NCI-H2196 treated with DMSO at 0.1 percent for 48 hours (cell line): ENCODE measurements at regions not wholly inside any gene's neighbourhood (a gene's known extent, or its start where the extent isn't known, plus 50 kb on each side); places are given as distances from the start of the nearest gene placed in this dataset.
"Not testable (repeated sequence)": the region's sequence is repeated elsewhere in the genome, so short reads cannot be mapped to it uniquely, and the experiment has no call there.

Source experiments
- DNase-seq: peaks from one replicate; lab custom pipeline; 2025; ENCODE audit not compliant: unreplicated experiment; lab: John Stamatoyannopoulos, UW

DNA sequence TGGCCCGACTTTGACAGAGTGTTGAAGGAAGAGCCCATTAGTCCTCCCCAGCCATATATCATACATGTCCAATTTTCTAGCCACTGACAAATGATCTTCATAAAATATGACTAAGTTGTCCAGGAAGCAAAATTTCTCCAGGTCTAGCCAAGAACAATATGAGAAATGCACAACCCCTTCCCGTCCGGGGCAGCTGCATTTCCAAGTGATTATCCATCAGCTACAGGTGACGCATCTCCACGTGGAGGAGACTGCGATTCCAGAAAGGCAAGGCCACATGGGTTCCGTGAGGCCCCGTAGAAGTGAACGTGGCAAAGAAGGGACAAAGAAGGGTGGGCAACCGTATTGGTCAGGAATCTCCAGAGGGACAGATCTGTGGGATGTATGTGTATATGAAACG lies 118.6 kb downstream of the ATP6V0E2 start:
- DNase-seq: not testable (repeated sequence)

DNA sequence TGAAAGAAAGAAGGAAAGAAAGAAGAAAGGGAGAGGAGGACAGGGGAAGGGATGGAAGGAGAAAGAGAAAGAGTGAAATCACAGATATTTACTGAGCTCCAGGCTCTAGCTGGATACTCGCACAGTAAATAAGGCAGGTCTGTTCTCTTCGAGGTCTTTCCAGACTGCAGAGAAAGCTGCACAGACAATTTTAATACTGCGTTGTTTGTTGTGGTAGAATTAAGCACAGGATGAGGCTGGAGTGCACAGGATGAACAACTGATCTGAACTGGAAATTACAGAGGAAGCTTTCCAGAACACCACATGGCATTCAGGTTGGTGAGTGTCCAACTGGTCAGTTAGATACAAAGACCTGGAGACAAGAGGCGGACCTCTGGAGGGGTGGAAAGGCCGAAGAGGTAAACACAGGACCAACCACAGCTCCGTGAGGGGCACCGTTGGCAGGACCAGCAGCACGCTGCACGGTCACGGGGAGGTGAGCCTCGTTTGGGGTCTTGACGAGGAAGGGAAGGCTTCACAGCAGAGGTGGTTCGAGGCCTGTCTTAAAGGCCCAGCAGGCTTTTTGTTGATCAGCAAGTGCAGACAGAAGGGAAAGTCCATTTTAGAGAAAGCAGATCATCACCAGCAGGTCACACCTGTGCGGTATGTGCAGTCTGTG lies 121.7 kb downstream of the ATP6V0E2 start:
- not testable (repeated sequence) for DNase-seq

DNA sequence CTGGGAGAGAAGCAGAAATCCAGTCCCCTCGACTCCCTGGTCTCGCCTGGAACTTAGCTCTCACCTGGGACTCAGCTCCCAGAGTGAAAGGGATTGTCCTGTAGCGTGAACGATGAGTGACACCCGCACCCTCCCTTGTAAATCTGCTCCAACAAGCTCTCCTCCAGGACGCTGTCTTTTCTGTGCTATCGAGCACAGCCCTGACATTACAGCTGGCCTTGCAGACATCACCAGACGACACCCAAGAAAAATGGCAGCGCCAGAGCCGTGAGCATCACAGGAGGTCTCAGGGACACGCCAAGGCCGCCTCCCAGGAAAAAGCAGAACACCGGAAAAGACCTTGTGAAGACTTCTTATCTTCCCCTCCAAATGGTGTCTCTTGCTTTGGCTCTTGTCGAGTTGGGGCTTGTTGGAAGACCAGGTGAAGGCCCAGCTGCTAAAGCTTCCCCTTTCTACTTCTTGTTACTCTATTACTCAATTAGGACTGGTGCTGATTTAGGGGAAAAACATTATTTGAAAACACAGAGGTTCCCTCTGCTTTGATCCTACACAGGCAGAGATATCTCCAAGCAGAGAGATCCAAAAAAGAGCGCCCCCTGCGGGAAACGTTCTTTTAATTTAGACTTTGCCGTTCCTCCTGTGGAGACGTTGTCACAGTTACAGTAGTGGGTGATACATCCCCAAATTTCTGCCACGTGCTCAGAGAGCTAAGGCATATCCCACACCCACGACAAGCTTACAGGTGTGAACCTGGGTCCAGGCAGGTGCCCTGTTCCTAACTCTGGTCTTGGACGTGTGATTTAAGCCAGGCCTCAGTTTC lies 127.2 kb downstream of the ATP6V0E2 start:
- not testable (repeated sequence) for DNase-seq

DNA sequence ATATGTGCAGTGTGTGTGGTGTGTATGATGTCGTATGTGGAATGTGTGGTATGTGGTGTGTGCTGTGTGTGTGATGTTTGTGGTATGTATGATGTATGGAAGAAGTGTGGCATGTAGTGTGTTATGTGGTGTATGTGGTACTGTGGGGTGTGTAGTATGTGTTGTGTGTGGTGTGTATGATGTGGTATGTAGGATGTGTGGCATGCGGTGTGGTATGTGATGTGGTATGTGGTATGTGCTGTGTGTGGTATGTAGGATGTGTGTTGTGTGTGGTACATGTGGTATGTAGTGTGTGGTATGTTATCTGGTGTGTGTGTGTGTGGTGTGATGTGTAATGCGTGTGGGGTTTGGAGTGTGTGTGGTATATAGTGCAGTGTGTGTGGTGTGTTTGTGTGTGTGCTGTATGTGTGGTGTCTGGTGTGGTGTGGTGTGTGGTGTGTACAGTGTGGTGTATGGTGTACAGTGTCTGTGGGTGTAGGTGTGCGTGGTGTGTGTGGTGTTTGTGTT lies 129.6 kb downstream of the ATP6V0E2 start:
- DNase-seq: no peak

DNA sequence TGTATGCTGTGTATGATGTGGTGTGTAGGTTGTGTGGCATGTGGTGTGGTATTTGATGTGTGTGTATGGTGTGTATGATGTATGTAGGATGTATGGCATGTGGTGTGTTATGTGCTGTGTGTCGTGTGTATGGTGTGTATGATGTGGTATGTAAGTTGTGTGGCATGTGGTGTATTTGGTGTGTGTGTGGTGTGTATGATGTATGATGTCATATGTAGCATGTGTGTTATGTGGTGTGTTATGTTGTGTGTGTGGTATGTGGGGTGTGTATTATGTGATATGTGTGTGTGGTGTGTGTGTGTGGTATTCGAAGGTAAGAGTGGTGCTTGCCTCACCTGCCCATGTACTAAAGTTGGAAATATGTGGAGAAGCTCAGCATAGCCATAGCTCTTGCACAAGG lies 130.2 kb downstream of the ATP6V0E2 start:
- not testable (repeated sequence) for DNase-seq

DNA sequence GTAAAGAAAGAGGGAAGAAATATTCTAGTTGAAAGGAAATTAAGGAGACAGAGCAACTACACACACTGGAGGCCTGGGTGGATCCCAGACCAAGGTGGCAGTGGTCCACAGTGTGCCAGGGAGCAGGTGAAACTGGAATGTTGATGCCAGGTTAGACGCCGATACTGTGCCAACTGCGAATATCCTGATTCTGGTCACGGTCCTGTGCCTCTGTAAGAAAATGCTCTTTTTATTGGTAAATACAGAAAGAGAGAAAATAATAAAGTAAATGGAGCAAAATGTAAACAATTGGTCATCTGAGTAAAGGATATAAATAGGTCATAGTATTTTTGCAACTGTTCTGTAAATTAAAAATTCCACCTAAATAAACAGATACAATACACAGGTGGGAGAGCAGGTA lies 131.1 kb downstream of the ATP6V0E2 start:
- DNase-seq: not testable (repeated sequence)

DNA sequence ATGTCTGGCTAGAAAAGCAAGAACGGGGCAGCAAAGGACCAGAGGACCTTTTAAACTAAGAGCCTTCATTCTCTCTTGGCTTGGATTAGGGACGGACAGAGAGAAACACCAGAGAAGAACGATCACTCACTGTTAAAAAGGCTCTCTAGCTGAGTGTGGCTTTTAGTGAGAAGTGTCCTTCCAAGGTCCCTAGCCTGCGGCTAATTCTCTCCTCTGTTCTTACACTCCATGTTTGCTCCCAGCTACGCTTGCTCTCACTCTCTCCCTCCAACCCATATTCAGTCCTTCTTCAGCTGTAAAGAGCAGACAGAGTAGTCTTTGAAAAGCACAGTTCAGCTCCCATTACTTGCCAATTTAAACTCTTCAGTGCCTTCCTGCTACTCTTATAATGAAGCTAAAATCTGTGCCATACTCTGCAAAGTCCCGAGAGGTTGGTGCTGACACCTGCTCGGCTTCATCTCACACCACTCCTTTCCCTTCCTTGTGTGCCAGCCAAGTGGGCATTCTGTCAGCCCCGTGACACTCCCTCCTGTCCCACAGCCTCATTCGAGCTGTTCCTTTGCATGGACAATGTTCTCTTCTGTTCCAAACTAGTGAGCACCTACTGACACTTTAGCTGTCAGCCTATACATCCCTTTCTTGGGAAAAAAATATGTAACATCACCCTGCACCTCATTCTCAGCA lies 136.0 kb downstream of the ATP6V0E2 start:
- not testable (repeated sequence) for DNase-seq

DNA sequence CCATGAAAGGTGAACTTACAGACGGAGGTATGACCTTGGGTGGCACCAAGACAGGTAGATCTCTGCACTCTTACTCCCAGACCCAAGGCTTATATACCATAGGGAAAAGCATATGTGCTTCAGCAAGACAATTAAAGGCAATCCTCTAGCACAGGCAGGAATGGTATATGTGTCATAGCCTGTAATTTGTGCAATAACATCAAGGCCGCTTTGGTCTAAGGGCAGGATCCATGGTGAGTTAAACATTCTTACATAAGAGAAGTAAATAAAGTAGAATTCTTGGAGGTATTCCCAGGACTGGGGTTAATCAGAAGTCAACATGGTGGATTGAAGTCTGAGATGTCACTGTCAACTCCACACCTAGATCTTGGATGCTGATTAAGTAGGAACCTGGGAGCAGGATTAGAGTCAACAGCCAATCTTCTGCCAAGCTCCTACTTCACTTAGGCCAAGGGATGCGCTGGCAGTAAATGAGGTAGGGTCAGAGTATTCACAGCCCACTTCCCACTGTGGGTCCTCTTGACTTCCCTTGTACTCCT lies 143.0 kb downstream of the ATP6V0E2 start:
- DNase-seq: not testable (repeated sequence)

DNA sequence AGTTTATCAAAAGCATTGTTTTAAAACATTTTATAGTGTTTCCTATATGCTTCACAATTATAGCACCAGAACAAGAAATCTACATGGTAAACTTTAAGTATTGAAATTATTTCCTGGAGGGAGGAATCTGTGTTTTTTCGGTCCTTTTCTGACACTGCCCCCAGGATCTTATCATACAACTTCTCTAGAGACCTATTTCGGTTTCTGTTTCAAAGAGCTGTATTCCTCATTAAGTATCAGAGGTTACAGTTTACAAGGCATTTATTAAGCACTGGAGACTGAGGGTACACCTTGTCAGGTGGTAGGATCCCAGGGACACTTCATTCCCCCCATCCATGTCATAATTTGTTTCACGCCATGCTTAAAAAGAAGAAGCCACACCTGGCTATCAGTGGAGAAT lies 146.4 kb downstream of the ATP6V0E2 start:
- not testable (repeated sequence) for DNase-seq

DNA sequence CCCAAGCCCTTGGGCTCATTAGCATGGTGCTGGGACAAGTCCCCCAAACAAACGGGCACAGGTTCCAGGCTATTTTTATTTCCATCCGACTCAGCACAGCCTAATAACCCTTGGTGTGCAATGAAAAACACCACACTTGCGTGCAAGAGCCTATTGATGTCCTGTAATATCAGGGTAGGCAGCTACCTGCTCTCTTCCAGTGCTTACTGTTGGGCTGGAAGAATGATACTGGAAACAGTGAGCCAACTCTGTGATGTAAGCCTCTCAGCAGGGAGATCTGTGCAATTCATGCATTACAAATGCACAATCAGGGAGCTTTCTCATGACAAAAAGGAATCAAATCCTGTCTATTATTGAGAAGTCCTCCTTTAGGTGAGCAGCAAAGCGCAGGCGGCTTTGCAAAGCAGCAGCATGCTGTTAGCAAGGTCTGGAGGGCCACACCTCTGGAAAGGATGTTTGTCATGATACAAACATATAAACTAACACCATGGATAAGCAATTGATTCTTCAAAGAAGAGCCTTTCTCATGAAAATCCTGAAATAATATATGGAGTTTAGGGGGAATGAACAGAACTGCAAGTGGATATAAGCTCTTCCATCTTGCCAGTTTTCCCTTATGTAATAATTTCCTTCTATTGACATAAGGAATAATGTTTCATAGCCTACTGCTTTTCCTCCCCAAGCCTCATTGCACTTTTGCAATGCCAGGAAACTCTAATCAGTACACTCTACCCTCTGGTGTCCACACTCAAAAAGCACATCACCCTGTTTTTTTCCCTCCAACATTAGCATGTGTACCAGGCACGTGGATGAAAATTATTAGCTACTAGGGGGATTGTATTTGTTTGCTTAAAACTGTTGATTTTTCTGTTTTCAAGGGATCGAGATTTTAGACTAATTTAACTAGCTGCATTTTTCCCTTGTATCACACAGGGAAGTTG lies 151.1 kb downstream of the ATP6V0E2 start:
- not testable (repeated sequence) for DNase-seq

DNA sequence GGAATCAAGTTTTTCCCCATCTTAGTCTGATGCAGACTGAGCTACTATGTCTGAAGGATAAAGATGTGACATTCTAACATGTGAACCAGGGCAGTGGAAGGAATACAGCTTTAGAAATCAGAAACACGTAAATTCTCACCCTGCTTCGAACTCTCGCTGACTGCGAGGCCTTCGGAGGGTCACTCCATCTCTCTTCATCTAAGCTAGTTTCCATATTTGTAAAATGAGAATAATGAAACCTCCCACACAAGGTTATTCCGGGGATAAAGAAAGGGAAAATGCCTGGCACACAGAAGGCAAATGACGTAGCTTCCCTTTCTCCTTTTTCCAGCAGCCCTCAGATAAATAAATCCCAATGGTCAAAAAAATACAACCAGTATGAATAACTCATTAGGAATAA lies 152.0 kb downstream of the ATP6V0E2 start:
- not testable (repeated sequence) for DNase-seq

DNA sequence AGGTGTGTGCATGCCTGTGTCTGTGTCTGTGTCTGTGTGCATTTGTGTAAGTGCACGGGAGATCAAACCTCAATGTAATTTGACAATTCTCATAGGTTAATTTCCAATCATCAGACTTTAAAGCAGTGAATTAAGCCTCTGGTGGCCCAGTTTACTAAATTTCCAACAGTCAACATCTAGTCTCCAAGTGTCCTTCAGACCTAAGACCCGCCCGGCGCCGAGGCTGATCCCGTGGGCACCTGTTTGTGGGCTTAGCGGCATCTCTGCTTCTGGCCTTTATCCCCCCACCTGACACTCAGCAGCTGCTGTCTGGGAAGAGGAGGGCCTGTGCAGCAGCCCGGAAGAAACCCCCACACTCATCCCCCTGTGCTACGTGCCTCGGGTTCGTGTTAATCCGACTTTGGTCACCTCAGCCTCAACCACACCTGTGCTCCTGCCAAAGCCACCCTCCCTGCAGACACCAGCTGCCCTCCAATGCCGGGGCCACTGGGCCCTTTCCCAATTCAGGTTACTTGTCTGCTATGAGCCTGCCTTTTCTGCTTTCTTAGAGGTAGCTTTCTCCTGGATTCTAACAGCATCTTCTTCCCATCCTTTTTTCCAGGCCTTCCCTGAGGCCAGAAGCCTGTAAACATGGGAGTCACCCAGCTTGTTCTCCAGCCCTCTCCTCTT lies 154.7 kb downstream of the ATP6V0E2 start:
- not testable (repeated sequence) for DNase-seq

DNA sequence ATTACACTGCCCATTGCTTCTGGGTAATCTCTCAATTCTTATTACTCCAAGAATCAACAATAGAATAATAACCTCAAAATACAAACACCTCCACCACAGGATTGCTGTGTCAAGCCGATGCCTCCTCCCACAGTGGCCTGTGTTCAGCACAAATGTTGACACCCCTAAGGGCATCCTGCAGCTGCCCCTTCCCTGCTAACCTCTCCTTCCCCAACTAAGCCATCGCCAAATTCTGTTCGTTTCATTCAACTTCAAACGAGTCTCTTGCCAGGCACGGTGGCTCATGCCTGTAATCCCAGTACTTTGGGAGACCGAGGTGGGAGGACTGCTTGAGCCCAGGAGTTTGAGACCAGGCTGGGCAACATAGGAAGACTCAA lies 155.2 kb downstream of the ATP6V0E2 start:
- not testable (repeated sequence) for DNase-seq

DNA sequence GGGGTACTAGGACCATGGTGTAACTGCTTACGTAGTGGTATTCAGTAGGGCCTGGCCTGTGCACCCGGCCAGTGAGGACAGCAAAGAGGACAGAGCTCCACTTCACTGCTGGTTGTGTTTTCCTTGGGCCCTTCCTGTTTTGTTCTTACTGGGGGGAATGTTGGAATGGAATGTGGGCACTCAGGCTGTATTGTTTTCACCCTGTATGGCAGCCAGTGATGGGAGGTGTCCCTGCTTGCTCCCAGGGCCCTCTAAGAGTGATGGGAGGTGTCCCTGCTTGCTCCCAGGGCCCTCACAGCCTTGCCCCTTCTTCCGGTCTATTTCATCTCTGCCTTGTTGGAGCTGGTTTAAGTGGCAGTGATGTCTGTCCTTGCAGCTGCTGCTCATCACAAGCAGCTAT lies 158.0 kb downstream of the ATP6V0E2 start:
- not testable (repeated sequence) for DNase-seq

DNA sequence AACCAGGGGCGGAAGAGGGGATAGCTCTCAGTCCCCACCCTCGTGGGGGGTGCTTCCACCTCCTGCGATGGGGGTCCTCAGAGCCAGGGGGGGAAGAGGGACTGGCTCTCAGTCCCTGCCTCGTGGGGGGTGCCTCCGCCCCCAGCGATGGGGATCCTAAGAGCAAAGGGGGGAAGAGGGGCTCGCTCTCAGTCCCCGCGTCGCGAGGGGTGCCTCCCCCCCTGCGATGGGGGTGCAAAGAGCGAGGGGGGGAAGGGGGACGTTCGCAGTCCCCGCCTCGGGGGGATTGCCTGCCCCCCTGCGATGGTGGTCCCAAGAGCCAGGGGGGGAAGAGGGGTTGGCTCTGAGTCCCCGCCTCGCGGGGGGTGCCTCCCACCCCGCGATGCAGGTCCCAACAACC lies 159.9 kb downstream of the ATP6V0E2 start:
- not testable (repeated sequence) for DNase-seq

DNA sequence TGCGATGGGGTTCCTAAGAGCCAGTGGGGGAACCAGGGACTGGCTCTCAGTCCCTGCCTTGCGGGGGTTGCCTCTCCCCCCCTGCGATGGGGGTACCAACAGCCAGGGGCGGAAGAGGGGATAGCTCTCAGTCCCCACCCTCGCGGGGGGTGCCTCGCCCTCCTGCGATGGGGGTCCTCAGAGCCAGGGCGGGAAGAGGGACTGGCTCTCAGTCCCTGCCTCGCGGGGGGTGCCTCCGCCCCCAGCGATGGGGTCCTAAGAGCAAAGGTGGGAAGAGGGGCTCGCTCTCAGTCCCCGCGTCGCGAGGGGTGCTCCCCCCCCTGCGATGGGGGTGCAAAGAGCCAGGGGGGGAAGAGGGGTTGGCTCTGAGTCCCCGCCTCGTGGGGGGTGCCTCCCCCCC lies 162.0 kb downstream of the ATP6V0E2 start:
- DNase-seq: not testable (repeated sequence)

DNA sequence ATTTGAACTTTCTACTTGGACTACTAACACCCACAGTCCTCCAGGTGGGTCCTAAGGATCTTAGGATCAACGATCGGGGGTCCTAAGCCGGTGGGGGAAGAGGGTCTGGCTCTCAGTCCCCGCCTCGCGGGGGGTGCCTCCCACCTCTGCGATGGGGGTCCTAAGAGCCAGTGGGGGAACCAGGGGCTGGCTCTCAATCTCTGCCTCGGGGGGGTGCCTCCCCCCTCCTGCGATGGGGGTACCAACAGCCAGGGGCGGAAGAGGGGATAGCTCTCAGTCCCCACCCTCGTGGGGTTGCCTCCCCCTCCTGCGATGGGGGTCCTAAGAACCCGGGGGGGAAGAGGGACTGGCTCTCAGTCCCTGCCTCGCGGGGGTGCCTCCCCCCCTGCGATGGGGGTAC lies 165.3 kb downstream of the ATP6V0E2 start:
- DNase-seq: not testable (repeated sequence)

DNA sequence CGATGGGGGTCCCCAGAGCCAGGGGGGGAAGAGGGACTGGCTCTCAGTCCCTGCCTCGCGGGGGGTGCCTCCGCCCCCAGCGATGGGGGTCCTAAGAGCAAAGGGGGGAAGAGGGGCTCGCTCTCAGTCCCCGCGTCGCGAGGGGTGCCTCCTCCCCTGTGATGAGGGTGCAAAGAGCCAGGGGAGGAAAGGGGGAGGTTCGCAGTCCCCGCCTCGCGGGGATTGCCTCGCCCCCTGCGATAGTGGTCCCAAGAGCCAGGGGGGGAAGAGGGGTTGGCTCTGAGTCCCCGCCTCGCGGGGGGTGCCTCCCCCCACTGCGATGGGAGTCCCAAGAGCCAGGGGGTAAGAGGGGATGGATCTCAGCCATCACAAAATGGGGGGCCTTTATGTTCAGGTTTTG lies 168.5 kb downstream of the ATP6V0E2 start:
- DNase-seq: not testable (repeated sequence)

DNA sequence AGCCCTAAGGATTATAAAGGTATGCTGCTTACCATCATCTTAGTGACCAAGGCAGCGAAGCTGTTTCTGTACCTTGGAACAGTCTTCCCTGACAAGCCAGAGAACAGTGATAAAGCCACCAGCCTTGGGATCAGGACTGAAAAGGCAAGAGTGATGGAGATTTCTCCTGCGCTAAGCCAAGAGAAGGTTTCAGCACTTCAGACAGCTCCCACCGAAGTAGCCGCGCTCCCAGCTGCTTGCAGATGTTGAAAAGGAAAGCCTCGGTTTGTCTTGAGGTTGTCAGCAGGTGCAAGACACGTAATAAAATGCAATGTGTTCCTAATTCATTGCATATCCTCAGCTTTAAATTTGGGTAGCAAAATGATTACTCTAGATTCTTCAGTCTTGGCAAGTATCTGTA lies 171.0 kb downstream of the ATP6V0E2 start:
- not testable (repeated sequence) for DNase-seq

DNA sequence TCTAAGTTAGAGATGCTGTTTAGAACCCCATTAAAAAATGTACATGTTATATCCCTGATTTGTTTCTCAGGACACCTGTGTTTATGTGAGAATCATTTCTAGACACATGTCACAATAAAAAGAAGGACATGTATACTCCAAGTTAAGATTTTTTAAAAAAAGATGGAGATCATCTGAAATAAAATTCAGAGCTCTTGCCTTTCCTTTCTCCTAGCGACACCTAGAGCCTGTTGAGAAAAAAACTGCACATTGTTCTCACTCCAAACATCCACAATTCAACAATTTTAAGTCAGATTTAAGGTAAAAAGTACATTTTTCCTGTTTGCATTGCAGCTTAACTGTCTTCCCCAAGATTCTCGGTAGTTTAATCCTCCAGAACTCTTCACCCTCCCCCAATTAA lies 171.8 kb downstream of the ATP6V0E2 start:
- DNase-seq: not testable (repeated sequence)
